GM12874 (cell line): ENCODE measurements at regions not wholly inside any gene's neighbourhood (a gene's known extent, or its start where the extent isn't known, plus 50 kb on each side); places are given as distances from the start of the nearest gene placed in this dataset.

Experiments used
- CTCF ChIP-seq: IDR thresholded peaks from 2 replicates; pipeline ENCODE4 v1.5.1; 2011; ENCODE audit warnings: low read depth, mild to moderate bottlenecking, control low read depth, low read length, moderate library complexity; ENCODE audit not compliant: insufficient read depth

GRCh38 chr12:128133321-128134073, 133.5 kb upstream of the TMEM132C start:
- no peak for TF ChIP-seq CTCF

DNA sequence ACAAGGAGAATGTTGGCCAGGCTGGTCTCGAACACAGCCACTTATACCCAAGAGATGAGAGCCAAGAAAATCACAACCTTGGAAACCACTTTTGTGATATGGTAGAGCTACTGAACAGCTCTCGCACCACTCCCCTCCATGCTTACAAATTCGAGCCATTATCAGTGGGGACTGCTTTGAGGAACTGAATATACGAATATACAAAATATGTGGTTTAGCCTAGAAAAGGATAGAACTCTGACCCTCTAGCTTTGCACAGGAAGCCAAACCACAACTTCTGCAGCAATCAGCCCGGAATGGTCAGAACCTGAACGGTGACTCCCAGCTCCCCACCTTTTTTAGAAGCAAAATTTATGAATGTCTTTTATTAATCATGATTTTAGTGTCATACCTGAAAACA, 129.8 kb upstream of the TMEM132C start:
- no peak for TF ChIP-seq CTCF

DNA sequence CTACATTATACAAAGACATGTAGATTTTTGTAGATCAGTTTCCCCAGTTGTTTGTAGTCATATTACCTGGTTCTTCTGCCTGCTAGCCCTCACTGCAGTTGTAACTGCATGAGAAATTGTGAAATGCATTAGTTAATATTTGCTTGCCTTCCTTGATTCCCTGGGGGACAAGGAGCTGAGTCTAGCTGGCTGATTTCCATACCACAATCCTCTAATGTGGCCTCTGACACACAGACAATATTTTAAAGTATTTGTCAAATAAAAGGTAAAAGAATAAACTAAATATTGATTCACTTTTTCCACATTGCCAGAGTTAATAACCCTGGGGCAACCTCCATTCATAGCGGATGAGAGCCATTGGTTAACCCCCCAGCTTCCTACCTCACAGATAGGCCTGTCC, 128.8 kb upstream of the TMEM132C start:
- no peak for TF ChIP-seq CTCF

DNA sequence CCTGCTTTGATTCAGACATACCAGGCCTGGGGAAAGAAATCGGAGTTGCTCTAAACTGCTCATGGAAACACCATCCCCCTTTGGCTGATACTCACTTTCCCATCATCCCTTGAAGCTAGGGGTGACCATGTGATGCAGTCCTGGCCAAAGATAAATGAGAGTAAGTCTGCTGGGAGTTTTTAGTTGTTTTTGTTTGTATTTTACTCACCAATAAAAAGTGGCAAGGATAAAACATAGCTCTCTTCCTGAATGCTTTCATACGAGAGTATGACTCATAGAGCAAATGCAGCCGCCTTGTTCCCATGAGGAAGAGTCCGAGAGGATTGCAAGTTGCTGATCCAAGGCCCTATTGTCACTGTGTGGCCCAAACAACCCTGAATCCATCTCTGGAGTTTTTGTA, 126.4 kb upstream of the TMEM132C start:
- TF ChIP-seq CTCF = no peak

GRCh38 chr12:128150961-128151360, 116.0 kb upstream of the TMEM132C start:
- no peak for TF ChIP-seq CTCF

DNA sequence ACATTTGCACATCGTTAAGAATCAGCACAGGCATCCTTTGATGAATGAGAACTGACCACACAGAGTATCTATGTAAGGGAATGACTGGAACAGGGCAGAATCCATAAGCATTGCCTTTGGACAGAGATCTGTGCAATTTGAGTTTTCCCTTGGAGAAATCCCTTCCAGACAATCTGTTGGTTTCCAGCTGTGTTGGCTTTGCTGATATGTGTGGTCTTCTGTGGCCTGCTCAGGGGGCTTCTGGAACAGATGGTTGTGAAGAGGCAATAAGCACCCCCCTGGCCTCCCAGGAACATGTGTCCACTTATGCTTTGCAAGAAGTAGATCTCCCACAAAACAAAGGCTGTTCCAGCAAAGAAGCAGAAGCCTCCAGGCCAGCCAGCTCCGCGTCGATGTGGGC, 111.4 kb upstream of the TMEM132C start:
- TF ChIP-seq CTCF = no peak

GRCh38 chr12:128163086-128163485, 103.9 kb upstream of the TMEM132C start:
- TF ChIP-seq CTCF = no peak
